ENCODE measurements at regions not wholly inside any gene's neighbourhood (a gene's known extent, or its start where the extent isn't known, plus 50 kb on each side); places are given as distances from the start of the nearest gene placed in this dataset.

DNA sequence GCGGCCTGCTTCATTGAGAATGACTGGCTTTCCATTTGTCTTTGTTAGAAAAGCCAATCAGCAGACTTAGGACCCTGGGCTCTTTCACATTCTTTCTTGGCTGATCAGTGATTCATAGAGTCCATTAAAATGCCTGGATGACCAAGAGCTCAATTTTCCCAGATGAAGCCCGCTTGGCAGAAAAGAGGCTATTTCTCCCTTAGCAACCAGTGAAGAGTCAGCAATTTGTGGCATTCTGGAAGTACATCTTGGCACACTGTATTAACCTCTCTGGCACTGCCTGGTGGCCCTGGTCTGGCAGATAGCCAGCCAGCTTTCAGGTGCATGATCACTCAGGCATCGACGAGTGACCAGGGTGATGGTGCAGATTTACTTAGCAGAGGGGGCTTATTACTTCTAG is 145.7 kb upstream of the PLAAT1 start:
- TF ChIP-seq FOXP2 (optimal IDR thresholded peaks at IDR 0.05; ENCODE audit: borderline replicate concordance, extremely low read depth, extremely low read length, insufficient read depth), result no peak

DNA sequence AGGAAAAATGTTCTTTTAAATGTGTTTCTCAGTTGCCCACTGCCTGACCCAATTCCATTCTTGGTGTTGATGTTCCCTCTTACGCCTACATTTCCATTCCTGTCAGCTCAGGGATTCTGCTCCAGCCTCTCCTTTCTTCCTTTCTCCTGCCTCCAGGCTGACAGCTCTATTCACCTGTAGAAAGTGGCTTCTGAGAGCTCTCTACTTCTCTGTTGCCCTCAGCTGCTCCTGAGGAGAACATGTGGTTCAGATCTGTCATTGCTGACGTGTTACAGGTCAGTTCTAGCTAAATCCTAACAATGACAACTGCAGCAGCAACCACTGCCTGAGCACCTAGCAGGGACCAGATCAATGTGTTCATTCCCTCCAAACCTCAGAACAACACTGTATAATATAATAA is 144.9 kb upstream of the PLAAT1 start:
- no peak for TF ChIP-seq FOXP2 (optimal IDR thresholded peaks at IDR 0.05; ENCODE audit: borderline replicate concordance, extremely low read depth, extremely low read length, insufficient read depth)
- no peak for TF ChIP-seq POLR2AphosphoS5 (IDR thresholded peaks at IDR 0.05; ENCODE audit: low read depth, low read length)
- TF ChIP-seq SIN3A (IDR thresholded peaks at IDR 0.05; ENCODE audit: borderline replicate concordance, insufficient read depth, low read length), result no peak
- TF ChIP-seq TAF1 (IDR thresholded peaks at IDR 0.05; ENCODE audit: borderline replicate concordance, insufficient read depth, low read length), result no peak
- TF ChIP-seq, protein P1, sequence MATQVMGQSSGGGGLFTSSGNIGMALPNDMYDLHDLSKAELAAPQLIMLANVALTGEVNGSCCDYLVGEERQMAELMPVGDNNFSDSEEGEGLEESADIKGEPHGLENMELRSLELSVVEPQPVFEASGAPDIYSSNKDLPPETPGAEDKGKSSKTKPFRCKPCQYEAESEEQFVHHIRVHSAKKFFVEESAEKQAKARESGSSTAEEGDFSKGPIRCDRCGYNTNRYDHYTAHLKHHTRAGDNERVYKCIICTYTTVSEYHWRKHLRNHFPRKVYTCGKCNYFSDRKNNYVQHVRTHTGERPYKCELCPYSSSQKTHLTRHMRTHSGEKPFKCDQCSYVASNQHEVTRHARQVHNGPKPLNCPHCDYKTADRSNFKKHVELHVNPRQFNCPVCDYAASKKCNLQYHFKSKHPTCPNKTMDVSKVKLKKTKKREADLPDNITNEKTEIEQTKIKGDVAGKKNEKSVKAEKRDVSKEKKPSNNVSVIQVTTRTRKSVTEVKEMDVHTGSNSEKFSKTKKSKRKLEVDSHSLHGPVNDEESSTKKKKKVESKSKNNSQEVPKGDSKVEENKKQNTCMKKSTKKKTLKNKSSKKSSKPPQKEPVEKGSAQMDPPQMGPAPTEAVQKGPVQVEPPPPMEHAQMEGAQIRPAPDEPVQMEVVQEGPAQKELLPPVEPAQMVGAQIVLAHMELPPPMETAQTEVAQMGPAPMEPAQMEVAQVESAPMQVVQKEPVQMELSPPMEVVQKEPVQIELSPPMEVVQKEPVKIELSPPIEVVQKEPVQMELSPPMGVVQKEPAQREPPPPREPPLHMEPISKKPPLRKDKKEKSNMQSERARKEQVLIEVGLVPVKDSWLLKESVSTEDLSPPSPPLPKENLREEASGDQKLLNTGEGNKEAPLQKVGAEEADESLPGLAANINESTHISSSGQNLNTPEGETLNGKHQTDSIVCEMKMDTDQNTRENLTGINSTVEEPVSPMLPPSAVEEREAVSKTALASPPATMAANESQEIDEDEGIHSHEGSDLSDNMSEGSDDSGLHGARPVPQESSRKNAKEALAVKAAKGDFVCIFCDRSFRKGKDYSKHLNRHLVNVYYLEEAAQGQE (IDR thresholded peaks at IDR 0.05; ENCODE audit: insufficient read depth in 1 of 2, low read depth in 2 of 2, low read length in 2 of 2), result no peak

DNA sequence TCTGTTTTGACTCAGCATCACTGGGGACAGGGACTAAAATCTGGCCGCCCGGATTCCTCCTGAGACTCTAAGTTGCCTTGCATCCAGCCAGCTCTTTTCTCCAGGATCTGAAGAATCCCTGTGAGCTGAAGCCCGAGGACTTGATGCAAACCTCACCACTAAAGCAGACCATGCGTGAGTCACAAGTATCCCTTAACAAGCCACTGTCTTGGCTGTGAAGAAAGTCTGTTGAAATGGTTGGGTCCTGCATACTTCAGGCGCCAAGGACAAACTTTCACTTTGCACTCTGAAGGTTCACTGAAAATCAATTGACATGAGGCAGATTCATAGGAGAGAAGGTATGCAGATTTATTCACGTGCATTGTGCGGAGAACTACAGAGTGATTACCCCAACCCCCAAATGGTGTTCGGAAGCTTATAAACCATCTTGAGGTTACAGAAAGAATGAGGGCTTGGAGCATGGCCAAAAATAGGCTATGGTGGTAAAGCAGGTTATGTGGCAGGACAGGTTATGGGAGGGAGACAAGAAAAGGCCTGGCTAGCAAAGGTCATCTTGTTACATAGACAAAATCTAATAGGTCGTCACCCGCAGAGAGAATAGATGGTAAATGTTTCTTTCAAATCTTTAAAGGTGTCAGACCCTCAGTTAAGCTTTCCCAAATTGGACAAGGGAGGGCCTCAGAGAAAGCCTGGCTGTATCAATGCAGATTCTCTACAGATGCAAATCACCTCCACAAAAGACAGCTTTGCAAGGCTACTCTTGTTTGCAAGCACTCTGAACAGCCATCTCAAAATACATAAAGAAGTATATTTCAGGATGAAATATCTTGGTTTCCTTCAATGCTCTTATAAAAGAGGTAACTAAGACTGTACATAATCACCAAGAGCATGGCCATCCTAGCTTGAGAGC is 126.3 kb upstream of the PLAAT1 start:
- TF ChIP-seq SIN3A (IDR thresholded peaks at IDR 0.05; ENCODE audit: borderline replicate concordance, insufficient read depth, low read length) (no peak), POLR2AphosphoS5 (IDR thresholded peaks at IDR 0.05; ENCODE audit: low read depth, low read length) (no peak), FOXP2 (optimal IDR thresholded peaks at IDR 0.05; ENCODE audit: borderline replicate concordance, extremely low read depth, extremely low read length, insufficient read depth) (no peak), TAF1 (IDR thresholded peaks at IDR 0.05; ENCODE audit: borderline replicate concordance, insufficient read depth, low read length) (no peak)
- TF ChIP-seq, protein P1 (IDR thresholded peaks at IDR 0.05; ENCODE audit: insufficient read depth in 1 of 2, low read depth in 2 of 2, low read length in 2 of 2), result no peak

DNA sequence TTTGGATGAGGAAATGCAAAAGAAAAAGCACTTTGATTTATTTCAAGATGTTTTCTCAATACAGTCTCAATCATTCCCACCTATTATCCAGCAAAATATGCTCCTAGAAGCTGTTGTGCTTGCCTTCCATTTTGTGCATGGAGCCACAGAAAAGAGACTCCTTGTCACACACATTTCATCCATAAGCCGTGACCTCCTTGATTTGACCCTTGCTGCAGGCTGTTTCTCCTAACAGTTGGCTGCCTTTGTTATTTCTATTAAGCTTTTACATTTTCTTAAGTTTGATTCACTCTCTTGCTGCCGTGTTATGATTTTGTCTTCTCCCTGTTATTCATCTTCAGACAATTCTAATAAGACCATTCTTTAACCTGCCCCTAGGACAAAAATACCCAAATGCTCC is 124.2 kb upstream of the PLAAT1 start:
- TF ChIP-seq POLR2AphosphoS5 (IDR thresholded peaks at IDR 0.05; ENCODE audit: low read depth, low read length), result no peak
- TF ChIP-seq, protein P1 (IDR thresholded peaks at IDR 0.05; ENCODE audit: insufficient read depth in 1 of 2, low read depth in 2 of 2, low read length in 2 of 2), result no peak
- no peak for TF ChIP-seq SIN3A (IDR thresholded peaks at IDR 0.05; ENCODE audit: borderline replicate concordance, insufficient read depth, low read length)
- TF ChIP-seq FOXP2 (optimal IDR thresholded peaks at IDR 0.05; ENCODE audit: borderline replicate concordance, extremely low read depth, extremely low read length, insufficient read depth), result no peak
- no peak for TF ChIP-seq TAF1 (IDR thresholded peaks at IDR 0.05; ENCODE audit: borderline replicate concordance, insufficient read depth, low read length)

DNA sequence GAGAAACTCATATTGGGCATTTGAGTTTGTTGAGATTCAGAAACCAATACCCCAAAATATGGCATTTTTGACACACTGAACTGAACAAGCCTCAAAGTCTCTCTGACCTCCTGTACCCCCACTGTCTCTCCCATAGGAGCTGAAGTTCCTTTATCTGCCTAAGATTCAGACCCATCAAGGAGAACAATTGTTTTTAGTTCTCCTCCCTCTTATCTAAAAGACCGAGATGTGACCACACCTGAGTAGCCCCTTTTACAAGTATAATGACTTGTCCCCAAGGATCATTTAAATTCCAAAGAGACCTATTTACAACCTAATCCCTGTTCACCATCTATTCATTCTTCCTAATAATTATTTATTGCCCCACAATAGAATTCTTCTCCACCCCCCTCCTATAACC is 122.1 kb upstream of the PLAAT1 start:
- TF ChIP-seq, protein P1 (IDR thresholded peaks at IDR 0.05; ENCODE audit: insufficient read depth in 1 of 2, low read depth in 2 of 2, low read length in 2 of 2), result no peak
- TF ChIP-seq FOXP2 (optimal IDR thresholded peaks at IDR 0.05; ENCODE audit: borderline replicate concordance, extremely low read depth, extremely low read length, insufficient read depth) (no peak), TAF1 (IDR thresholded peaks at IDR 0.05; ENCODE audit: borderline replicate concordance, insufficient read depth, low read length) (no peak), SIN3A (IDR thresholded peaks at IDR 0.05; ENCODE audit: borderline replicate concordance, insufficient read depth, low read length) (no peak), POLR2AphosphoS5 (IDR thresholded peaks at IDR 0.05; ENCODE audit: low read depth, low read length) (no peak)
